HepG2 (cell line): ENCODE measurements at regions not wholly inside any gene's neighbourhood (a gene's known extent, or its start where the extent isn't known, plus 50 kb on each side); places are given as distances from the start of the nearest gene placed in this dataset.
A peak's percentile ranks its signal among the peaks of the same experiment; 100 is the strongest.

Source experiments
- ARID2 ChIP-seq: sonication (generic); formaldehyde crosslinking; IDR thresholded peaks from 2 replicates; pipeline ENCODE4 v1.8.1; 2022; ENCODE audit warnings: mild to moderate bottlenecking, missing genetic modification reagents, borderline replicate concordance
- IKZF1 ChIP-seq: fragments of 450-650 bp; IDR thresholded peaks from 2 replicates; pipeline ENCODE4 v1.7.1; 2016
- NR0B2 ChIP-seq: sonication (generic); formaldehyde crosslinking; IDR thresholded peaks from 2 replicates; pipeline ENCODE4 v1.4.0; 2020; ENCODE audit warnings: mild to moderate bottlenecking, missing genetic modification reagents
- PHF8 ChIP-seq: sonication (generic); formaldehyde crosslinking; IDR thresholded peaks from 2 replicates; pipeline ENCODE4 v1.5.0; 2020; ENCODE audit warnings: missing genetic modification reagents
- PLSCR1 ChIP-seq: sonication (generic); formaldehyde crosslinking; IDR thresholded peaks from 2 replicates; pipeline ENCODE4 v1.5.0; 2020; ENCODE audit warnings: missing genetic modification reagents, mild to moderate bottlenecking, borderline replicate concordance
- RNF2 ChIP-seq: fragments of 450-650 bp; conservative IDR thresholded peaks from 2 replicates; pipeline ENCODE4 v1.6.1; 2016; ENCODE audit warnings: low read depth
- TFE3 ChIP-seq: IDR thresholded peaks from 2 replicates; pipeline ENCODE4 v1.6.1; 2016
- ZBTB20 ChIP-seq: sonication (generic); formaldehyde crosslinking; IDR thresholded peaks from 2 replicates; pipeline ENCODE4 v1.8.1; 2023; ENCODE audit warnings: missing genetic modification reagents, low read depth, mild to moderate bottlenecking, borderline replicate concordance
- ZBTB3 ChIP-seq: sonication (generic); formaldehyde crosslinking; IDR thresholded peaks from 2 replicates; pipeline ENCODE4 v1.4.0; 2020; ENCODE audit warnings: low read depth, mild to moderate bottlenecking, moderate library complexity, missing genetic modification reagents, borderline replicate concordance
- ZEB1 ChIP-seq: IDR thresholded peaks from 2 replicates; pipeline ENCODE4 v1.6.1; 2012; ENCODE audit warnings: mild to moderate bottlenecking, low read depth, inconsistent platforms; ENCODE audit not compliant: insufficient replicate concordance
- ZFAT ChIP-seq: sonication (generic); formaldehyde crosslinking; conservative IDR thresholded peaks from 2 replicates; pipeline ENCODE4 v1.8.1; 2023; ENCODE audit warnings: missing genetic modification reagents, inconsistent platforms
- ZNF121 ChIP-seq: sonication (generic); formaldehyde crosslinking; IDR thresholded peaks from 2 replicates; pipeline ENCODE4 v1.5.0; 2020; ENCODE audit warnings: mild to moderate bottlenecking, missing genetic modification reagents
- ZNF142 ChIP-seq: sonication (generic); formaldehyde crosslinking; IDR thresholded peaks from 2 replicates; pipeline ENCODE4 v1.4.0; 2020; ENCODE audit warnings: missing genetic modification reagents
- ZNF383 ChIP-seq: sonication (generic); formaldehyde crosslinking; IDR thresholded peaks from 2 replicates; pipeline ENCODE4 v1.4.0; 2020; ENCODE audit warnings: missing genetic modification reagents, mild to moderate bottlenecking, borderline replicate concordance
- ZNF674 ChIP-seq: sonication (generic); formaldehyde crosslinking; IDR thresholded peaks from 2 replicates; pipeline ENCODE4 v1.5.0; 2020; ENCODE audit warnings: low read depth, mild to moderate bottlenecking, missing genetic modification reagents
- ZSCAN29 ChIP-seq: sonication (generic); formaldehyde crosslinking; conservative IDR thresholded peaks from 2 replicates; pipeline ENCODE4 v1.4.0; 2020; ENCODE audit warnings: mild to moderate bottlenecking, missing genetic modification reagents
- TF ChIP-seq, protein P1 (sequence below), 2 experiments: sonication (generic) in 1 of 2; formaldehyde crosslinking in 1 of 2; IDR thresholded peaks; 2 replicates each; pipeline versions ENCODE4 v1.4.0 to v1.6.1; 2018 to 2020; ENCODE audit warnings: missing genetic modification reagents in 2 of 2, borderline replicate concordance in 1 of 2, low read depth in 1 of 2, mild to moderate bottlenecking in 1 of 2, missing biosample characterization in 1 of 2

GRCh38 chr15:62569460-62570404 lies 404.6 kb upstream of the C2CD4B start (continued):
- peak; percentile 42; the same call in 1 of the 2 replicates for TF ChIP-seq ZBTB20 (CRISPR knock-in tag)
- TF ChIP-seq PHF8 (CRISPR knock-in tag) = 0 out of 2 replicates have a peak, but pooled peaks have one; percentile 27
- TF ChIP-seq ZNF121 (CRISPR knock-in tag) = peak; percentile 19; the same call in 1 of the 2 replicates
- TF ChIP-seq ZNF674 = no peak
- no peak for TF ChIP-seq ARID2 (CRISPR knock-in tag)
- peak; percentile 64; the same call in 1 of the 2 replicates for TF ChIP-seq ZNF383 (CRISPR knock-in tag)
- TF ChIP-seq IKZF1 = no peak
- no peak for TF ChIP-seq NR0B2 (CRISPR knock-in tag)
- no peak for TF ChIP-seq ZFAT (CRISPR knock-in tag)
- no peak for TF ChIP-seq PLSCR1
- TF ChIP-seq, protein P1, sequence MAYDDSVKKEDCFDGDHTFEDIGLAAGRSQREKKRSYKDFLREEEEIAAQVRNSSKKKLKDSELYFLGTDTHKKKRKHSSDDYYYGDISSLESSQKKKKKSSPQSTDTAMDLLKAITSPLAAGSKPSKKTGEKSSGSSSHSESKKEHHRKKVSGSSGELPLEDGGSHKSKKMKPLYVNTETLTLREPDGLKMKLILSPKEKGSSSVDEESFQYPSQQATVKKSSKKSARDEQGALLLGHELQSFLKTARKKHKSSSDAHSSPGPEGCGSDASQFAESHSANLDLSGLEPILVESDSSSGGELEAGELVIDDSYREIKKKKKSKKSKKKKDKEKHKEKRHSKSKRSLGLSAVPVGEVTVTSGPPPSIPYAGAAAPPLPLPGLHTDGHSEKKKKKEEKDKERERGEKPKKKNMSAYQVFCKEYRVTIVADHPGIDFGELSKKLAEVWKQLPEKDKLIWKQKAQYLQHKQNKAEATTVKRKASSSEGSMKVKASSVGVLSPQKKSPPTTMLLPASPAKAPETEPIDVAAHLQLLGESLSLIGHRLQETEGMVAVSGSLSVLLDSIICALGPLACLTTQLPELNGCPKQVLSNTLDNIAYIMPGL (CRISPR knock-in tag; IDR thresholded peaks at IDR 0.05; ENCODE audit: borderline replicate concordance in 1 of 2, low read depth in 1 of 2) = peak in 1 of 2 experiments; percentile 52; a peak in 1 of 4 replicates
- TF ChIP-seq ZBTB3 (CRISPR knock-in tag) = peak; percentile 80; the same call in 1 of the 2 replicates
- no peak for TF ChIP-seq ZEB1
- peak; percentile 70; the same call in 1 of the 2 replicates for TF ChIP-seq ZSCAN29
- TF ChIP-seq TFE3 (CRISPR knock-in tag) = peak; percentile 69; the same call in 1 of the 2 replicates
- peak; percentile 61; the same call in 1 of the 2 replicates for TF ChIP-seq RNF2
- no peak for TF ChIP-seq ZNF142
